ENCODE measurements at regions not wholly inside any gene's neighbourhood (a gene's known extent, or its start where the extent isn't known, plus 50 kb on each side); places are given as distances from the start of the nearest gene placed in this dataset.

GRCh38 chr3:6805236-6805635 lies 55.7 kb upstream of the GRM7 start:
- TF ChIP-seq ESRRG (CRISPR knock-in tag; IDR thresholded peaks at IDR 0.05) (no peak), ZNF565 (CRISPR knock-in tag; conservative IDR thresholded peaks at IDR 0.05; ENCODE audit: low read depth) (no peak), PATZ1 (CRISPR knock-in tag; IDR thresholded peaks at IDR 0.05; ENCODE audit: borderline replicate concordance) (no peak)
